Gastroesophageal sphincter (tissue), 4 donors: ENCODE measurements at regions not wholly inside any gene's neighbourhood (a gene's known extent, or its start where the extent isn't known, plus 50 kb on each side); places are given as distances from the start of the nearest gene placed in this dataset.

Experiments used
- ATAC-seq: fragments of 150-250 bp; one replicate; pipeline ENCODE4 v1.9.1; 2016; ENCODE audit warnings: mild to moderate bottlenecking, moderate library complexity
- H3K27ac ChIP-seq, 4 donors: fragments of 200-600 bp; sonication (generic) in 3 of 4; 1 replicate in 3 of 4; 2 replicates in 1 of 4; pipeline ENCODE4 v1.5.1; 2016 to 2019
- H3K27me3 ChIP-seq: fragments of 200-600 bp; sonication (generic); one replicate; pipeline ENCODE4 v1.5.1; 2019
- H3K36me3 ChIP-seq, 2 donors: fragments of 200-600 bp; sonication (generic); one replicate each; pipeline ENCODE4 v1.5.1; 2019; ENCODE audit warnings: control low read depth in 1 of 2
- H3K4me1 ChIP-seq, 3 donors: fragments of 200-600 bp; sonication (generic); 1 replicate in 2 of 3; 2 replicates in 1 of 3; pipeline ENCODE4 v1.5.1; 2016 to 2019; ENCODE audit warnings: control low read depth in 2 of 3
- H3K4me3 ChIP-seq, 2 donors: fragments of 200-600 bp; sonication (generic); one replicate each; pipeline ENCODE4 v1.5.1; 2019; ENCODE audit warnings: mild to moderate bottlenecking in 1 of 2, moderate library complexity in 1 of 2
- H3K9me3 ChIP-seq, 3 donors: fragments of 200-600 bp; sonication (generic); one replicate each; pipeline ENCODE4 v1.5.1; 2017 to 2019; ENCODE audit warnings: control low read depth in 2 of 3
- CTCF ChIP-seq, 4 experiments: fragments of 200-600 bp in 2 of 4; fragments of 450-650 bp in 2 of 4; sonication (generic) in 1 of 4; IDR thresholded peaks; one replicate each; pipeline ENCODE4 v1.5.1; 2017 to 2019; ENCODE audit warnings: antibody characterized with exemption in 4 of 4, mild to moderate bottlenecking in 2 of 4, moderate library complexity in 2 of 4
- EP300 ChIP-seq: sonication (generic); formaldehyde crosslinking; IDR thresholded peaks from one replicate; pipeline ENCODE4 v1.6.1; 2017; ENCODE audit warnings: antibody characterized with exemption, mild to moderate bottlenecking
- POLR2A ChIP-seq, 2 donors: fragments of 450-650 bp; IDR thresholded peaks; one replicate each; pipeline ENCODE4 v1.6.1; 2017; ENCODE audit warnings: antibody characterized with exemption in 2 of 2, mild to moderate bottlenecking in 2 of 2, moderate library complexity in 1 of 2
- POLR2AphosphoS5 ChIP-seq: sonication (generic); formaldehyde crosslinking; IDR thresholded peaks from one replicate; pipeline ENCODE4 v1.6.1; 2017; ENCODE audit warnings: antibody characterized with exemption
- WGBS, 2 donors: methylation state at CpG; one replicate each; pipeline ENCODE4 v1.1.5; 2018; ENCODE audit warnings: low coverage in 1 of 2; 5-methylcytosine and 5-hydroxymethylcytosine counted together

- Histone ChIP-seq H3K36me3 (no peaks in the 10 kb centered on the region), H3K27ac (no peak overlapping the region), H3K4me1 (no peaks in the 10 kb centered on the region), H3K27me3 (no peaks in the 10 kb centered on the region), H3K4me3 (no peak overlapping the region), H3K9me3 (no peaks in the 10 kb centered on the region)
- no peak for ATAC-seq
- no peak for TF ChIP-seq EP300
- TF ChIP-seq POLR2AphosphoS5: no peak
- no peak for TF ChIP-seq POLR2A (IDR thresholded peaks at IDR 0.05)
- TF ChIP-seq CTCF (IDR thresholded peaks at IDR 0.05): no peak
- 54 to 72% methylated on average over 3 to 5 of the region's 5 CpGs for WGBS, 2 donors
Observed at GRCh38 chr4:163679189-163679588, 184.7 kb downstream of the TMA16 start.

- Histone ChIP-seq H3K36me3 (no peaks in the 10 kb centered on the region), H3K4me1 (no peaks in the 10 kb centered on the region), H3K9me3 (no peaks in the 10 kb centered on the region), H3K27me3 (no peaks in the 10 kb centered on the region), H3K4me3 (no peak overlapping the region), H3K27ac (no peak overlapping the region)
- no peak for TF ChIP-seq POLR2A (IDR thresholded peaks at IDR 0.05)
- no peak for TF ChIP-seq EP300
- no peak for TF ChIP-seq CTCF (IDR thresholded peaks at IDR 0.05)
- TF ChIP-seq POLR2AphosphoS5: no peak
- no peak for ATAC-seq
- 25 to 53% methylated on average over 1 of the region's 1 CpG for WGBS, 2 donors
Observed at GRCh38 chr4:163680386-163681098, 186.1 kb downstream of the TMA16 start.

DNA sequence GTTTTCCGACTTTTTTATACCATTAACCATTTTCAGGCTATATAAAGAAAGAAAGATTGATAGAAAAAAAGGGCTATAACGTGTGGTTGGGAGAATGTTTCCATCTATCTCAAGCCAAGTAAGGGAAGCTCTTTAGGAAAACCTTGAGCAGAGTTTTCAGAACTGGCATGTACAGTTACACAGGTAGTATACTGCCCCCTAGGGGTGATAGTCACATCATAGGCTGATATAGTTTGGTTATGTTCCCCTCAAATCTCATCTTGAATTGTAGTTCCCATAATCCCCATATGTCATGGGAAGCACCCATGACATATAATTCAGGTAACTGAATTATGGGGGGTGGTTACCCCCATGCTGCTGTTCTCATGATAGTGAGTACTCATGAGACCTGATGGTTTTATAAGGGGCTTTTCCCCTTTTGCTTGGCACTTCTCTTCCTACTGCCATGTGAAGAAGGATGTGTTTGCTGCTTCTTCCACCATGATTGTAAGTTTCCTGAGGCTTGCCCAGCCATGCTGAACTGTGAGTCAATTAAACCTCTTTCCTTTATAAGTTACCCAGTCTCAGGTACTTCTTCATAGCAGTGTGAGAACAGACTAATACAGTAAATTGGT, 186.8 kb downstream of the TMA16 start:
- TF ChIP-seq POLR2A (IDR thresholded peaks at IDR 0.05) (no peak), EP300 (no peak), CTCF (IDR thresholded peaks at IDR 0.05) (peak in 2 of 4 experiments; percentile 19 to 38)
- WGBS, 2 donors: 26 to 35% methylated on average over 2 of the region's 2 CpGs
- ATAC-seq: no peak
- no peak overlapping the region for H3K27ac ChIP-seq
- no peaks in the 10 kb centered on the region for H3K36me3 ChIP-seq
- H3K4me1 ChIP-seq: no peaks in the 10 kb centered on the region
- no peaks in the 10 kb centered on the region for H3K9me3 ChIP-seq
- no peak overlapping the region for H3K4me3 ChIP-seq
- no peaks in the 10 kb centered on the region for H3K27me3 ChIP-seq

- Histone ChIP-seq H3K4me3 (no peak overlapping the region), H3K4me1 (no peaks in the 10 kb centered on the region), H3K27me3 (no peaks in the 10 kb centered on the region), H3K36me3 (no peaks in the 10 kb centered on the region), H3K9me3 (no peaks in the 10 kb centered on the region), H3K27ac (no peak overlapping the region)
- no peak for TF ChIP-seq POLR2A (IDR thresholded peaks at IDR 0.05)
- no peak for TF ChIP-seq CTCF (IDR thresholded peaks at IDR 0.05)
- no peak for TF ChIP-seq EP300
- TF ChIP-seq POLR2AphosphoS5: no peak
- no peak for ATAC-seq
Observed at GRCh38 chr4:163688856-163689255, 194.4 kb downstream of the TMA16 start.

DNA sequence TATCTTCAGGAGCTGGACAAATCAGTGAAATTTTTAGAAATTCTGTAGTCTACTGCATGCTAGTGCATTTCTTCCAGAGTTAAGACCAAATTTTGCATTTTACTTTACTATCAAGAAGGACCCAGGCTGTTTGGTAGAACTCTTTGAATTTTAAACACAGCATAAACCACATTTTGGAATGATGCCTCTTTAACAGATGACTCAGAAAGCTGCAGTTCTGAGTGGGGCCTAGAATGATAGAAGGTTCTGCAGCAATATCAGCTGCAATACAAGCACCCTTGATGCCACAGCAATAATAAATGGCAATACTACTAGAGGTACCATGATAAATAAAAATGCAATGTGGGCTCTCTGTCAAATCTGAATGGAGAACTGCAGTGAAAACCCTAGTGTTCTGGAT, 198.7 kb downstream of the TMA16 start:
- H3K4me1 ChIP-seq: no peaks in the 10 kb centered on the region
- H3K27ac ChIP-seq: no peak overlapping the region
- no peak overlapping the region for H3K4me3 ChIP-seq
- no peaks in the 10 kb centered on the region for H3K36me3 ChIP-seq
- H3K27me3 ChIP-seq: no peaks in the 10 kb centered on the region
- H3K9me3 ChIP-seq: no peaks in the 10 kb centered on the region
- TF ChIP-seq CTCF (IDR thresholded peaks at IDR 0.05) (no peak), EP300 (no peak), POLR2AphosphoS5 (no peak)
- no peak for ATAC-seq
